GM19043 (cell line): ENCODE measurements at regions not wholly inside any gene's neighbourhood (a gene's known extent, or its start where the extent isn't known, plus 50 kb on each side); places are given as distances from the start of the nearest gene placed in this dataset.

Experiments used
- ATAC-seq: cut with Tn5 transposase; IDR thresholded peaks from one replicate; pipeline ENCODE4 v1.9.1; 2021; ENCODE audit warnings: low read depth; ENCODE audit not compliant: unreplicated experiment

DNA sequence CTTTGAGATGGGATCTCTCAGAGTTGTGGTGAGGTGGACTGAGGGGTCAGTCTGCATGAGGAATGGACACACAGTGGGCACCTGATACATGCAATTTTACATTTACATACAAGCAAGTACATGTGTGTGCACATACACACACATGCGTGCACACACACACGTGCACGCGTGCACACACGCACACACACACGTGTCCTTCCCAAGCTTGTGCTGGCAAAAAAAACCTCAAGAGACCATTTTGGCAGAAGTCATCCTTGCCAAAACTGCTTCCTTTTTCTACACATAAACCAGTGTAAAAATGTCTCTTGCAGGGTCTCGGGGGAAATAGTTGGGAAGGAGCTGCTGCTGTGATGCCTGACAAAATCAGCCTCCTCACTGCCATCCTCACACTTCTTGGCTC lies 279.5 kb upstream of the POU3F3 start:
- no peak for ATAC-seq

DNA sequence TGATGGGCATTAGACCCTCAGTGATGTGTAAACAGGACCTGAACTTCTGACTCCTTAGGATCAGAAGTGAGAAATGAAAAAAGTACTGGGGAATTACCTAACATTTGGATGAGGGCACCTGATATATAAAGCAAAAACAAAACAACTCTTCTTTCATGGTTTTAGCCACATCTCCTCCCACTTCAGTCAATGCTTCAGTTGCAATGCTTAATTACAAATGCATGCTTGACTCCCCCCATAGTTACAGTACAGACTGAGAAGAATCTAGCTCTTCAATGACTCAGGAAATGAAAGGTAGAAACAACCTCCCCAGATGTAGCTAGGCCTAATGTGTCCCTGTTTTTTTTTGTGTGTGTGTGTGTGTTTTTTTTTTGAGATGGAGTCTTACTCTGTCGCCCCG lies 276.8 kb upstream of the POU3F3 start:
- no peak for ATAC-seq

GRCh38 chr2:104582471-104582870 lies 271.4 kb upstream of the POU3F3 start:
- no peak for ATAC-seq

GRCh38 chr2:104583811-104584210 lies 270.1 kb upstream of the POU3F3 start:
- no peak for ATAC-seq

GRCh38 chr2:104584393-104584792 lies 269.5 kb upstream of the POU3F3 start:
- no peak for ATAC-seq

- no peak for ATAC-seq
Measured at GRCh38 chr2:104595576-104595975, 258.3 kb upstream of the POU3F3 start.

DNA sequence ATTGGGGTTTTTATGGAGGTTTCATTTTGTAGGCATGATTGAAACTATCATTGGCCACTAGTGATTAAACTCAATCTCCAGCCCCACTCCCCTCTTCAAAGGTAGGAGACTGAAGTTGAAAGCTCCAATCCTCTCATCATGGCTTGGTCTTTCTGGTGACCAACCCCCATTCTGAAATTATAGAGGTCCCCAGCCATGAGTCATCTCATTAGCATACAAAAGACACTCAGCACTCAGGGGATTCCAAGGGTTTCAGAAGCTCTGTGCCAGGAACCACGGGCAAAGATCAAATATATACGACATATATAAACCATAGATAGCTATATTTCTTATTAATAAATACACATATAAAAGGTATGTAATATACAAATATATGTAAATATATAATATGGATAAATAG lies 256.0 kb upstream of the POU3F3 start:
- ATAC-seq = no peak

DNA sequence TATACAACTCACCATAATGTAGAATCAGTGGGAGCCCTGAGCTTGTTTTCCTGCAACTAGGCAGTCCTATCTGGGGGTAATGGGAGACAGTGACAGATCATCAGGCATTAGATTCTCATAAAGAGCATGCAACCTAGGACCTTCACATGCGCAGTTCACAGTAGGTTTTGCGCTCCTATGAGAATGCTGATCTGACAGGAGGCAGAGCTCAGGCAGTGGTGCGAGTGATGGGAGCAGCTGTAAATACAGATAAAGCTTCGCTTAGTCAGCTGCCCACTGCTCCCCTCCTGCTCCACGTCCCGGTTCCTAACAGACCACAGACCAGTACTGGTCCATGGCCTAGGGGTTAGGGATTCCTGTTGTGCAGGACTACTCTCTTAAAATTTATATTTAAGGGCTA lies 255.3 kb upstream of the POU3F3 start:
- ATAC-seq = no peak

- ATAC-seq = no peak
Measured at GRCh38 chr2:104599787-104600510, 254.0 kb upstream of the POU3F3 start.

GRCh38 chr2:104606056-104606455 lies 247.9 kb upstream of the POU3F3 start:
- no peak for ATAC-seq

DNA sequence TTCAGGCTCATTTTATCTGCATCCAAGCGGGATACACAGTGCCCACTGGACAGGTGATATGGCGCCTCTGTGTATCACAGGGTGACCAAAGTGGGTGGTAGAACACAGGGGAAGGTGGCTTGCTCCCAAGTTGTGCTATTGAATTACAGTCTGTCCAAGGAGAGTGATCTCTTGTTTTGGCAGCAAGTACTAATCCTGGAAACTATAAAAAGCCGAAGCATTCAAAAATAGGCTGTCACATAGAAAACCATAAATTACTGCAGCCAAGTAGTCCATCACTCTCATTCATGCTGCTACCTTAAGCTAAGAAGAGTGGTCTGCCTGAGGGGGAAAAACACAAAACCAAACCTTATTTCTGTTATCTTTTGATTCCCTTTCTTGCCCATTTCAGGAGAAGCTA lies 237.1 kb upstream of the POU3F3 start:
- ATAC-seq = no peak

- ATAC-seq = no peak
Measured at GRCh38 chr2:104620801-104621200, 233.1 kb upstream of the POU3F3 start.

- ATAC-seq = no peak
Measured at GRCh38 chr2:104635608-104636007, 218.3 kb upstream of the POU3F3 start.

GRCh38 chr2:104638190-104638858 lies 215.6 kb upstream of the POU3F3 start:
- ATAC-seq = no peak

DNA sequence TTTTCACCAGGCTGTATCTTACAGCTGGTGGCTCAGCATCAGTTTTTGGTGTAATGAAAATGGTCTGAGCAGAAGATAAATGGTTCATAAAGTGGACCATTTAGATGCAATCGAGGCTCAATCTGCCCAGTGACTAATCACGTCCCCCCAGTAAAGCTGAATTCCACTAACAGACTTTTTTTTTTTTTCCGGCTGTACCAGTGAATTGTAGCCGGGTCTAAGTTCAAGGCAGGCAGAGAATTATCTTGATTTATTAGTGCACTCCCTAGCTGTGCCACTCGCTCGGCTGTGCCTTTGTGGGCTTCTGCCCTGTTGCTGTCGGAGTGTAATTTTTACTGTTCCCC lies 215.1 kb upstream of the POU3F3 start:
- ATAC-seq = no peak

DNA sequence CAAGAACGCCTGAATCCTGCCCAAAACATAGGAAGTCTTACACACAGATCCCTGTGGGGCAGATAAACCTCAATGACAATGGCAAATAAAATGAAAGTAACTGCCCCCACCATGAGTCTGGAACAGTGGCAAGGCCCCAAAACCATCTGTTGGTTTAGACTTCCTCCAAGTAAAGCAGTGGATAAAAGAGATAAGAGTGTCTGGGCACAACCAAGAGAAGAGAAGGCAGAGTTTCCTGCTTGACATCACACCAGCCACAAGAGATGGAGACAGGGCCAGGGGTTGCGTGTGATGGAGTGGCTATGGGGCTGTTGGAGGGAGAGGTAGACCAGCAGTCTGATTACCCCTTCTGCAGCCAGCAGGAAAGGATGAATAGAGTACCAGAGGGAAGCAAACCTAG lies 212.1 kb upstream of the POU3F3 start:
- no peak for ATAC-seq

GRCh38 chr2:104648376-104648775 lies 205.5 kb upstream of the POU3F3 start:
- no peak for ATAC-seq

DNA sequence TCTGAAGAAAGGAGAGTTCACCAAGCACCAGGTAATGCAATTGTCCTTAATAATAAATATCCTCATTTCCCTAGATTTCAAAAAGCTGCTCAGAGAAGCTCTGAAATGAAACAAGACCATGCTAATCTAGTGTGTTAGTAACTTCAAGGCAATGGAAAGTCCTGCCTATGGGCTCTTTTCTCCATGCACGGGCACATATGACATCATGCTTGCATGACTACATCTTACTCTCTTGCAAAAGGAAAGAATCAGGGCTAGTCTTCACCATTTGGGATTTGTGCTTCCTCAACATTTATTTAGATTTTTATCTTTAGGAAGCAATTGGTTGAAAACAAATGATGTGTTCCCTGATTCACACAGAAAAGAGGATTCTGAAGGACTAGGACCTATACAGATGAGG lies 204.0 kb upstream of the POU3F3 start:
- ATAC-seq = no peak

DNA sequence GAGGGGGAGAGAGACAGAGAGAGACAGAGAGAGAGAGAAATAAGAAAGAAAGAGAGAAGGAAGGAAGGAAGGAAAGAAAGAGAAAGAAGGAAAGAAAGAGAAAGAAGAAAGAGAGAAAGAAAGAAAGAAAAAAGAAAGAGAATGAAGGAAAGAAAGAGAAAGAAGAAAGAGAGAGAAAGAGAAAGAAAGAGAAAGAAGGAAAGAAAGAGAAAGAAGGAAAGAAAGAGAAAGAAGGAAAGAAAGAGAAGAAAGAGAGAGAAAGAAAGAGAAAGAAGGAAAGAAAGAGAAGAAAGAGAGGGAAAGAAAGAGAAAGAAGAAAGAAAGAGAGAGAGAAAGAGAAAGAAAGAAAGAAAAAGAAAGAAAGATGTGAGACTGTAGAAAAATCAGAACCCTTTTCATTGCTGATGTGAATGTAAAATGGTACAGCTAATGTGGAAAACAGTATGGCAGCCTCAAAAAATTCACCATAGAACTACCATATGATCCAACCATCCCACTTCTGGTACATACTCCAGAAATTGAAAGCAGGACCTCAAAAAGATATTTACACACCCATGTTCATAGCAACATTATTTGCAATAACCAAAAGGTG lies 203.4 kb upstream of the POU3F3 start:
- ATAC-seq = no peak

- ATAC-seq = no peak
Measured at GRCh38 chr2:104654811-104655210, 199.1 kb upstream of the POU3F3 start.

DNA sequence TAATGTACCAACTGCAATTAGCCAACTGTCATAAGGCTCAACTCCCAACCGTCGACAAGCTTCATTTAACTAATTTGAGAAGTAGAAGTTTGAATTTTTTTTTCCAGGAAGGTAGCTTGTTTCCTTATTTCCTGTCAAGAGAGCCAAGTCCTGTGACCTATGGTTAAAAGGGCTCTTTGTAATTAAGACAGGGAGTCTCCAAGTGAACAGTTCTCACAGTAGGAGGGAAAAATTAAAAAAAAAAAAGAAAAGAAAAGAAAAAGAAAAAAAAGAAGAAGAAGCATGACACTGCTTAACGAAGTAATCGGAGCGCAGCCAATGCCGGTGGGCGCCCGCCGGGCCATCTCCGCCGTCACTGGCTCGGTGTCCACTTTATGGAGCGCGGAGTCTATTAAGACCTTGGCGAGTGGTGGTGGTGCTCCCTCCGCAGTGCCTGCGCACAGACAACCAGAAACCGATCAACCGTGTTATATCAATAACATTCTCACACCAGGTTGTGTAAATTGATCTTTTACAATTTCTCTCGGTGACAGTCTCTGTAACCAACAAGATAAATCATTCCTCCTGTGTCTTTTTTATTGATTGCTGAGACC lies 197.2 kb upstream of the POU3F3 start:
- ATAC-seq = no peak
